HL-60 (cell line): ENCODE measurements at regions not wholly inside any gene's neighbourhood (a gene's known extent, or its start where the extent isn't known, plus 50 kb on each side); places are given as distances from the start of the nearest gene placed in this dataset.

Experiments
- DNase-seq, 2 experiments: peaks; one replicate each; pipeline ENCODE4 v3.0.0-alpha.2; 2010 to 2020; ENCODE audit warnings: low read depth in 1 of 2, low spot score in 1 of 2
- H3K27ac ChIP-seq: fragments of 250-450 bp; sonication (Bioruptor Pico); replicated peaks from 2 replicates; pipeline ENCODE4 v1.5.1; 2020; ENCODE audit warnings: mild to moderate bottlenecking, moderate library complexity
- H3K27me3 ChIP-seq: fragments of 250-450 bp; sonication (Bioruptor Pico); 2 replicates; pipeline ENCODE4 v1.5.1; 2021; ENCODE audit warnings: mild to moderate bottlenecking, moderate library complexity; ENCODE audit not compliant: insufficient read depth, poor library complexity, severe bottlenecking
- H3K4me3 ChIP-seq: replicated peaks from 2 replicates; pipeline ENCODE4 v1.5.1; 2011; ENCODE audit warnings: mild to moderate bottlenecking, control low read depth, low read length; ENCODE audit not compliant: insufficient read depth
- GABPA ChIP-seq: IDR thresholded peaks from 2 replicates; pipeline ENCODE4 v1.6.1; 2012; ENCODE audit warnings: low read depth
- POLR2AphosphoS5 ChIP-seq: IDR thresholded peaks from 2 replicates; pipeline ENCODE4 v1.6.1; 2012; ENCODE audit warnings: low read depth
- REST ChIP-seq: IDR thresholded peaks from 2 replicates; pipeline ENCODE4 v1.6.1; 2012; ENCODE audit warnings: low read depth; ENCODE audit not compliant: insufficient replicate concordance
- SPI1 ChIP-seq: IDR thresholded peaks from 2 replicates; pipeline ENCODE4 v1.6.1; 2012; ENCODE audit warnings: low read depth, mild to moderate bottlenecking, borderline replicate concordance
- TF ChIP-seq, protein P1 (sequence below): IDR thresholded peaks from one replicate; pipeline ENCODE4 v1.5.1; 2011; ENCODE audit warnings: low read length, control low read depth, inconsistent platforms; ENCODE audit not compliant: insufficient read depth

- TF ChIP-seq, protein P1, sequence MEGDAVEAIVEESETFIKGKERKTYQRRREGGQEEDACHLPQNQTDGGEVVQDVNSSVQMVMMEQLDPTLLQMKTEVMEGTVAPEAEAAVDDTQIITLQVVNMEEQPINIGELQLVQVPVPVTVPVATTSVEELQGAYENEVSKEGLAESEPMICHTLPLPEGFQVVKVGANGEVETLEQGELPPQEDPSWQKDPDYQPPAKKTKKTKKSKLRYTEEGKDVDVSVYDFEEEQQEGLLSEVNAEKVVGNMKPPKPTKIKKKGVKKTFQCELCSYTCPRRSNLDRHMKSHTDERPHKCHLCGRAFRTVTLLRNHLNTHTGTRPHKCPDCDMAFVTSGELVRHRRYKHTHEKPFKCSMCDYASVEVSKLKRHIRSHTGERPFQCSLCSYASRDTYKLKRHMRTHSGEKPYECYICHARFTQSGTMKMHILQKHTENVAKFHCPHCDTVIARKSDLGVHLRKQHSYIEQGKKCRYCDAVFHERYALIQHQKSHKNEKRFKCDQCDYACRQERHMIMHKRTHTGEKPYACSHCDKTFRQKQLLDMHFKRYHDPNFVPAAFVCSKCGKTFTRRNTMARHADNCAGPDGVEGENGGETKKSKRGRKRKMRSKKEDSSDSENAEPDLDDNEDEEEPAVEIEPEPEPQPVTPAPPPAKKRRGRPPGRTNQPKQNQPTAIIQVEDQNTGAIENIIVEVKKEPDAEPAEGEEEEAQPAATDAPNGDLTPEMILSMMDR: no peak
- no peak overlapping the region for H3K4me3 ChIP-seq
- DNase-seq: no peak
Measured at GRCh38 chr6:4308364-4308763, 173.0 kb upstream of the ECI2 start.

GRCh38 chr6:4304927-4305455, 169.6 kb upstream of the ECI2 start:
- TF ChIP-seq POLR2AphosphoS5: no peak
- no peak for TF ChIP-seq REST
- TF ChIP-seq, protein P1: no peak
- TF ChIP-seq GABPA: no peak
- TF ChIP-seq SPI1: no peak
- Histone ChIP-seq H3K4me3 (no peak overlapping the region), H3K27me3 (no peaks in the 10 kb centered on the region), H3K27ac (no peak overlapping the region)
- no peak for DNase-seq

More at GRCh38 chr6:4308364-4308763, 173.0 kb upstream of the ECI2 start:
- Histone ChIP-seq H3K27me3 (no peaks in the 10 kb centered on the region), H3K27ac (no peak overlapping the region)

DNA sequence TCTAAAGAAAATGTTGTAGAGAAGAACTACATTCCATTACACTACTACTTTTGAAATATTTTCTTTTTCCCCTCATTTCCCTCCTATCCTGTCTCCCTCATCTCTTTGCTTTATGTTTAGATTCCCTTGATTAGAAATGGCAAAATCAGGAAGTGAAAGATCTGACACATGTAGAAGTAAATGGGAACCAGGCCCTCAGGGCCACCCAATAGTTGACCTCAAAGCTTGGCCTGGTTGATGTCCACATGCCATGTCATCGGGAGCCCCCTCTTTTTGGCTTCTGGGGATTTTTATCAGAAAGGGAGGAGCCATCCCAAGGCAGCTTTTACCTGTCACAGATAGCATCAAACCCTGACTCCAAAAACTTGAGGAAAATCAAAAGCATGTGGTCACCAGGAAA, 168.3 kb upstream of the ECI2 start:
- no peak for DNase-seq
- Histone ChIP-seq H3K27ac (no peak overlapping the region), H3K4me3 (no peak overlapping the region), H3K27me3 (no peaks in the 10 kb centered on the region)
- TF ChIP-seq POLR2AphosphoS5 (no peak), SPI1 (peak; percentile 23; the same call in 1 of the 2 replicates)

DNA sequence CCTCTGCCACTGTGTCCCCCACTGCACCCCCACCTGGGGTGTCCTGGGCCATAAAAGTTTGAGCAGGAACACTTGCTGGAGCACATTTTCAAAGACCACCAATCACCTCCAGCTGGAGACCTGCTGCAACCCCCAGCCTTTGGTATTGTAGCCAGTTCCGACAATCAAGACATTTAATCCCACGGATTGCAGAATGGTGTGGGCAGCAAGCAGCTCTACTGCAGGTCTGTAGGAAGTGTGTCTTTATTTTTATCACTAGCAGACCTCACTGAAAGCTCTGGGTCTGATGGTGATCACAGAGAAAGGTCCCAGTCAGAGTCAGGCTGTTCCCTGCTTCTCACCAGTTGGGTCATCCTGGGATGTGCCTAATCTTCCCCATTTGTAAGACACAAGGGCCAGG, 167.1 kb upstream of the ECI2 start:
- no peak for TF ChIP-seq REST
- TF ChIP-seq, protein P1: no peak
- TF ChIP-seq GABPA: no peak
- TF ChIP-seq POLR2AphosphoS5: no peak
- TF ChIP-seq SPI1: no peak
- DNase-seq: no peak
- Histone ChIP-seq H3K4me3 (no peak overlapping the region), H3K27me3 (no peaks in the 10 kb centered on the region), H3K27ac (no peak overlapping the region)
